GM18861 (cell line): ENCODE measurements at regions not wholly inside any gene's neighbourhood (a gene's known extent, or its start where the extent isn't known, plus 50 kb on each side); places are given as distances from the start of the nearest gene placed in this dataset.

Source experiments
- ATAC-seq: cut with Tn5 transposase; IDR thresholded peaks from one replicate; pipeline ENCODE4 v1.9.1; 2021; ENCODE audit not compliant: unreplicated experiment

- no peak for ATAC-seq
Measured at GRCh38 chr17:12522336-12522735, 143.4 kb upstream of the MYOCD start.

- no peak for ATAC-seq
Measured at GRCh38 chr17:12522743-12523183, 142.9 kb upstream of the MYOCD start.

GRCh38 chr17:12523244-12523643 lies 142.4 kb upstream of the MYOCD start:
- no peak for ATAC-seq

- no peak for ATAC-seq
Measured at GRCh38 chr17:12528036-12528435, 137.7 kb upstream of the MYOCD start.

- ATAC-seq = no peak
Measured at GRCh38 chr17:12530161-12530560, 135.5 kb upstream of the MYOCD start.

- no peak for ATAC-seq
Measured at GRCh38 chr17:12536021-12536420, 129.7 kb upstream of the MYOCD start.

- no peak for ATAC-seq
Measured at GRCh38 chr17:12536472-12536871, 129.2 kb upstream of the MYOCD start.

GRCh38 chr17:12537436-12537835 lies 128.3 kb upstream of the MYOCD start:
- ATAC-seq = no peak

- no peak for ATAC-seq
Measured at GRCh38 chr17:12538003-12538402, 127.7 kb upstream of the MYOCD start.

GRCh38 chr17:12545877-12546513 lies 119.7 kb upstream of the MYOCD start:
- peak; percentile 84 for ATAC-seq

- no peak for ATAC-seq
Measured at GRCh38 chr17:12546983-12547382, 118.7 kb upstream of the MYOCD start.

- ATAC-seq = no peak
Measured at GRCh38 chr17:12547831-12548230, 117.9 kb upstream of the MYOCD start.

GRCh38 chr17:12548558-12548957 lies 117.1 kb upstream of the MYOCD start:
- ATAC-seq = no peak

GRCh38 chr17:12549499-12550041 lies 116.1 kb upstream of the MYOCD start:
- ATAC-seq = no peak

- ATAC-seq = no peak
Measured at GRCh38 chr17:12553625-12554024, 112.1 kb upstream of the MYOCD start.

GRCh38 chr17:12554251-12554650 lies 111.4 kb upstream of the MYOCD start:
- no peak for ATAC-seq

GRCh38 chr17:12566291-12566690 lies 99.4 kb upstream of the MYOCD start:
- ATAC-seq = no peak

GRCh38 chr17:12567077-12568053 lies 98.3 kb upstream of the MYOCD start:
- no peak for ATAC-seq

GRCh38 chr17:12568358-12569251 lies 97.1 kb upstream of the MYOCD start:
- no peak for ATAC-seq

- no peak for ATAC-seq
Measured at GRCh38 chr17:12571606-12572005, 94.1 kb upstream of the MYOCD start.

- ATAC-seq = no peak
Measured at GRCh38 chr17:12574525-12574924, 91.2 kb upstream of the MYOCD start.
